Neural progenitor cell (in vitro differentiated cells): ENCODE measurements at regions not wholly inside any gene's neighbourhood (a gene's known extent, or its start where the extent isn't known, plus 50 kb on each side); places are given as distances from the start of the nearest gene placed in this dataset.

Experiments
- CTCF ChIP-seq: fragments of 200-600 bp; sonication (generic); IDR thresholded peaks from 2 replicates; pipeline ENCODE4 v1.5.1; 2017; ENCODE audit warnings: antibody characterized with exemption, mild to moderate bottlenecking
- EZH2 ChIP-seq: fragments of 200-600 bp; sonication (generic); IDR thresholded peaks from 2 replicates; pipeline ENCODE4 v1.6.1; 2017; ENCODE audit warnings: antibody characterized with exemption, mild to moderate bottlenecking, moderate library complexity
- EZH2phosphoT487 ChIP-seq: fragments of 200-600 bp; sonication (generic); IDR thresholded peaks from 2 replicates; pipeline ENCODE4 v1.6.1; 2017; ENCODE audit warnings: antibody characterized with exemption

- TF ChIP-seq CTCF = no peak
- no peak for TF ChIP-seq EZH2phosphoT487
- TF ChIP-seq EZH2 = no peak
Observed at GRCh38 chr13:106874323-106874722, 306.4 kb upstream of the ARGLU1 start.
